Fibroblast of lung (primary cell): ENCODE measurements at regions not wholly inside any gene's neighbourhood (a gene's known extent, or its start where the extent isn't known, plus 50 kb on each side); places are given as distances from the start of the nearest gene placed in this dataset.

Experiments
- DNase-seq, 2 donors: peaks; one replicate each; pipeline versions ENCODE4 v3.0.0 to v3.0.0-alpha.2; 2010; ENCODE audit warnings: low read depth in 2 of 2
- H2AFZ ChIP-seq: 2 replicates; pipeline ENCODE4 v1.5.1; 2012; ENCODE audit warnings: low read length, control low read depth, inconsistent platforms
- H3K27ac ChIP-seq: 2 replicates; pipeline ENCODE4 v1.5.1; 2011; ENCODE audit warnings: low read length, control low read depth; ENCODE audit not compliant: insufficient read depth
- H3K27me3 ChIP-seq: 2 replicates; pipeline ENCODE4 v1.5.1; 2011; ENCODE audit warnings: mild to moderate bottlenecking, low read length; ENCODE audit not compliant: control insufficient read depth, insufficient read depth
- H3K36me3 ChIP-seq: 2 replicates; pipeline ENCODE4 v1.5.1; 2011; ENCODE audit warnings: low read length; ENCODE audit not compliant: control insufficient read depth, insufficient read depth
- H3K4me1 ChIP-seq: 2 replicates; pipeline ENCODE4 v1.5.1; 2011; ENCODE audit warnings: low read length; ENCODE audit not compliant: control insufficient read depth, insufficient read depth; ENCODE audit errors: extremely low read depth
- H3K4me2 ChIP-seq: 2 replicates; pipeline ENCODE4 v1.5.1; 2011; ENCODE audit warnings: low read length, control low read depth; ENCODE audit not compliant: insufficient read depth; ENCODE audit errors: extremely low read depth
- H3K4me3 ChIP-seq, 4 experiments: fragments of 200-600 bp in 1 of 4; sonication (generic) in 1 of 4; replicated peaks in 1 of 4; 2 replicates each; pipeline ENCODE4 v1.5.1; 2011 to 2016; ENCODE audit warnings: low read length in 4 of 4, low read depth in 3 of 4, mild to moderate bottlenecking in 3 of 4, control low read depth in 2 of 4, inconsistent platforms in 1 of 4, mixed read lengths in 1 of 4; ENCODE audit not compliant: insufficient read depth in 1 of 4; ENCODE audit errors: control extremely low read depth in 1 of 4
- H3K79me2 ChIP-seq: 2 replicates; pipeline ENCODE4 v1.5.1; 2012; ENCODE audit warnings: mild to moderate bottlenecking, low read length, inconsistent platforms; ENCODE audit not compliant: control insufficient read depth, insufficient read depth
- H3K9ac ChIP-seq: 2 replicates; pipeline ENCODE4 v1.5.1; 2011; ENCODE audit warnings: mild to moderate bottlenecking, low read length, control low read depth; ENCODE audit not compliant: insufficient read depth
- H3K9me3 ChIP-seq: 2 replicates; pipeline ENCODE4 v1.5.1; 2012; ENCODE audit warnings: low read depth, low read length; ENCODE audit not compliant: control insufficient read depth, insufficient read depth
- H4K20me1 ChIP-seq: 2 replicates; pipeline ENCODE4 v1.5.1; 2011; ENCODE audit warnings: low read length; ENCODE audit not compliant: control insufficient read depth, insufficient read depth; ENCODE audit errors: extremely low read depth
- CTCF ChIP-seq, 2 donors: IDR thresholded peaks in 1 of 2; conservative IDR thresholded peaks in 1 of 2; 1 replicate in 1 of 2; 2 replicates in 1 of 2; pipeline ENCODE4 v1.5.1; 2011 to 2012; ENCODE audit warnings: low read length in 2 of 2, control low read depth in 1 of 2, inconsistent platforms in 1 of 2, low read depth in 1 of 2, mild to moderate bottlenecking in 1 of 2
- EZH2 ChIP-seq: IDR thresholded peaks from 2 replicates; pipeline ENCODE4 v1.5.1; 2012; ENCODE audit warnings: low read length, control low read depth, mild to moderate bottlenecking; ENCODE audit errors: missing control alignments

GRCh38 chr11:79594834-79595233 lies 154.0 kb upstream of the TENM4 start:
- no peak overlapping the region for H3K4me2 ChIP-seq
- no peaks in the 10 kb centered on the region for H3K27me3 ChIP-seq
- no peaks in the 10 kb centered on the region for H4K20me1 ChIP-seq
- H3K4me3 ChIP-seq = no peak overlapping the region
- H3K4me1 ChIP-seq = no peaks in the 10 kb centered on the region
- no peak overlapping the region for H3K9ac ChIP-seq
- no peak overlapping the region for H2AFZ ChIP-seq
- H3K79me2 ChIP-seq = no peaks in the 10 kb centered on the region
- no peak for DNase-seq
- H3K9me3 ChIP-seq = no peaks in the 10 kb centered on the region
- H3K27ac ChIP-seq = no peak overlapping the region
- TF ChIP-seq CTCF (conservative IDR thresholded peaks at IDR 0.05 in 1 of 2, IDR thresholded peaks at IDR 0.05 in 1 of 2; ENCODE audit: low read depth in 1 of 2, low read length in 2 of 2) (no peak), EZH2 (no peak)
- no peaks in the 10 kb centered on the region for H3K36me3 ChIP-seq

GRCh38 chr11:79592824-79593223 lies 152.0 kb upstream of the TENM4 start:
- DNase-seq = no peak
- no peak overlapping the region for H3K4me3 ChIP-seq
- H2AFZ ChIP-seq = no peak overlapping the region
- no peaks in the 10 kb centered on the region for H3K27me3 ChIP-seq
- H4K20me1 ChIP-seq = no peaks in the 10 kb centered on the region
- H3K36me3 ChIP-seq = no peaks in the 10 kb centered on the region
- TF ChIP-seq EZH2 (no peak), CTCF (conservative IDR thresholded peaks at IDR 0.05 in 1 of 2, IDR thresholded peaks at IDR 0.05 in 1 of 2; ENCODE audit: low read depth in 1 of 2, low read length in 2 of 2) (no peak)
- H3K4me1 ChIP-seq = no peaks in the 10 kb centered on the region
- H3K9ac ChIP-seq = no peak overlapping the region
- no peak overlapping the region for H3K4me2 ChIP-seq
- H3K79me2 ChIP-seq = no peaks in the 10 kb centered on the region
- H3K27ac ChIP-seq = no peak overlapping the region
- no peaks in the 10 kb centered on the region for H3K9me3 ChIP-seq

- H2AFZ ChIP-seq = no peak overlapping the region
- H3K27me3 ChIP-seq = no peaks in the 10 kb centered on the region
- H3K27ac ChIP-seq = no peak overlapping the region
- no peaks in the 10 kb centered on the region for H3K36me3 ChIP-seq
- no peaks in the 10 kb centered on the region for H4K20me1 ChIP-seq
- H3K4me2 ChIP-seq = no peak overlapping the region
- H3K4me1 ChIP-seq = no peaks in the 10 kb centered on the region
- DNase-seq = no peak
- H3K9me3 ChIP-seq = no peaks in the 10 kb centered on the region
- no peak overlapping the region for H3K4me3 ChIP-seq
- TF ChIP-seq EZH2 (no peak), CTCF (conservative IDR thresholded peaks at IDR 0.05 in 1 of 2, IDR thresholded peaks at IDR 0.05 in 1 of 2; ENCODE audit: low read depth in 1 of 2, low read length in 2 of 2) (no peak)
- H3K9ac ChIP-seq = no peak overlapping the region
- H3K79me2 ChIP-seq = no peaks in the 10 kb centered on the region
These were observed 151.6 kb upstream of the TENM4 start for GRCh38 chr11:79592406-79592805.
